Activated CD8-positive, alpha-beta memory T cell treated with anti-CD3 and anti-CD28 coated beads, Interleukin-2, amount 10 ng/mL, durations not matched to agents 7 days and 5 days (primary cell): ENCODE measurements at regions not wholly inside any gene's neighbourhood (a gene's known extent, or its start where the extent isn't known, plus 50 kb on each side); places are given as distances from the start of the nearest gene placed in this dataset.

Experiments used
- ATAC-seq: fragments of 150-1000 bp; cut with Tn5 transposase; one replicate; pipeline ENCODE4 v1.10.0; 2021; ENCODE audit warnings: moderate library complexity
- CTCF ChIA-PET: fragments of 350-600 bp; sonication (Branson Sonifier 250); formaldehyde crosslinking; loops from one replicate; lab custom pipeline; 2021; ENCODE audit warnings: antibody characterized with exemption; lab: Charles Lee
- DNase-seq: peaks from one replicate; pipeline ENCODE4 v3.0.0-alpha.2; 2020
- H3K27ac Mint-ChIP-seq: one replicate; pipeline ENCODE4 v1.8.0; 2021; ENCODE audit warnings: mild to moderate bottlenecking, mixed read lengths
- H3K27me3 Mint-ChIP-seq: one replicate; pipeline ENCODE4 v1.8.0; 2021; ENCODE audit warnings: mixed read lengths
- H3K36me3 Mint-ChIP-seq: one replicate; pipeline ENCODE4 v1.8.0; 2021; ENCODE audit warnings: mild to moderate bottlenecking, mixed read lengths
- H3K4me1 Mint-ChIP-seq: one replicate; pipeline ENCODE4 v1.8.0; 2021; ENCODE audit warnings: mixed read lengths
- H3K4me3 Mint-ChIP-seq: one replicate; pipeline ENCODE4 v1.8.0; 2021; ENCODE audit warnings: mild to moderate bottlenecking, moderate library complexity, mixed read lengths
- H3K9me3 Mint-ChIP-seq: one replicate; pipeline ENCODE4 v1.8.0; 2022; ENCODE audit warnings: low read depth, mixed read lengths

DNA sequence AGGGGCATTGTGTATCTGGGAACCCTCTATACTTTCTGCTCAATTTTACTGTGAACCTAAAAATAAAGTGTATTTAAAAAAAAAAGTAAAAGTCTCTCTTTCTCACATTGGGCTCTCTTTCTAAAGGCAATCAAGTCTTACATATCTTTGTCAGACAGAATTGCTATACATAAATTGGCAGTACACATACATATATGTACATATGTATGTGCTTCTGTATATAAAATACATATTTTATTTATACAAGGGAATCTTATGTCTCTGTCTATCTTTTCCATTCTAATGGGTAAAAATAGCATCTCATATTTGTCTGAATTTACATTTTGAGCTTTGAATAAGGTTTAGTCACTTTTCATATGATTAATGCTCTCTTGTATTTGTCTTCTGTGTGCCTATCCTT is 348.8 kb downstream of the SPATA31D1 start:
- Mint-ChIP-seq H3K4me1 (no peaks in the 10 kb centered on the region), H3K27me3 (no peaks in the 10 kb centered on the region), H3K27ac (no peak overlapping the region), H3K36me3 (no peaks in the 10 kb centered on the region), H3K4me3 (no peak overlapping the region), H3K9me3 (peaks cover 3% of the 10 kb centered on the region)
- ATAC-seq = no peak
- no peak for DNase-seq
- CTCF ChIA-PET = no interaction called here

DNA sequence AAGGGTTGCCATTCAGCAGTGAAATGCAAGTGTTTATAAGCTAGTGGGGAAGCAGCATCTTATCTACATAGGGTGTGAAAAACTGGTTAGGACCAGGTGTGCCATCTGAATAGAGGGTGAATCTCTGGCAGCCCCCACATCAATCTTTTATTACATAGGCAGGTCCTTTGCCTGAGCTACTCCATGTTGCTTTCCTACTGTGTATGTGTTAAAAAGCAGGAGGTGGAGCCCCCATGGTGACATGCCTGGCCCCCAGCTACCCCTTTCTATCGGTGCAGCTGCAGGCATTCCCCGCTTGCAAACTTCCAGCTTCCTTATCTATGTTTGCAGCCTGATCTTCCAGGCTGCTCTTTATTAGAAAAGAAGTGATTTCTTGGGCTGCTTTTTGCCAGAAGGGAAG is 353.5 kb downstream of the SPATA31D1 start:
- Mint-ChIP-seq H3K4me3 (no peak overlapping the region), H3K27ac (no peak overlapping the region), H3K9me3 (peaks cover 3% of the 10 kb centered on the region), H3K36me3 (no peaks in the 10 kb centered on the region), H3K27me3 (no peaks in the 10 kb centered on the region), H3K4me1 (no peaks in the 10 kb centered on the region)
- ATAC-seq (no peak), DNase-seq (no peak)
- CTCF ChIA-PET = no interaction called here

DNA sequence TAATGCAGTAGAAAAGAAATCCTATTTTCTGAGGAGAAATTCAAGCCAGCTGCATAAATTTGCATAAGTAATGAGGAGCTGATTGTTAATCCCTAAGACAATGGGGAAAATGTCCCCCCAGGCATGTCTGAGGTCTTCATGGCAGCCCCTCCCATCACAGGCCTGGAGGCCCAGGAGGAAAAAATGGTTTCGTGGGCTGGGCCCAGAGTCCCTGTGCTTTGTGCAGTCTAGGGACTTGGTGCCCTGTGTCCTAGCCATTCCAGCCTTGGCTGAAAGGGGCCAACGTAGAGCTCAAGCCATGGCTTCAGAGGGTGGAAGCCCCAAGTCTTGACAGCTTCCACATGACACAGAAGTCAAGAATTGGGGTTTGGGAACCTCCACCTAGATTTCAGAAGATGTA is 357.5 kb downstream of the SPATA31D1 start:
- no peak overlapping the region for H3K27ac Mint-ChIP-seq
- no peak for DNase-seq
- no peak for ATAC-seq
- no peaks in the 10 kb centered on the region for H3K27me3 Mint-ChIP-seq
- no peaks in the 10 kb centered on the region for H3K36me3 Mint-ChIP-seq
- H3K4me3 Mint-ChIP-seq = no peak overlapping the region
- CTCF ChIA-PET = no interaction called here
- no peaks in the 10 kb centered on the region for H3K4me1 Mint-ChIP-seq
- H3K9me3 Mint-ChIP-seq = peaks cover 6% of the 10 kb centered on the region

DNA sequence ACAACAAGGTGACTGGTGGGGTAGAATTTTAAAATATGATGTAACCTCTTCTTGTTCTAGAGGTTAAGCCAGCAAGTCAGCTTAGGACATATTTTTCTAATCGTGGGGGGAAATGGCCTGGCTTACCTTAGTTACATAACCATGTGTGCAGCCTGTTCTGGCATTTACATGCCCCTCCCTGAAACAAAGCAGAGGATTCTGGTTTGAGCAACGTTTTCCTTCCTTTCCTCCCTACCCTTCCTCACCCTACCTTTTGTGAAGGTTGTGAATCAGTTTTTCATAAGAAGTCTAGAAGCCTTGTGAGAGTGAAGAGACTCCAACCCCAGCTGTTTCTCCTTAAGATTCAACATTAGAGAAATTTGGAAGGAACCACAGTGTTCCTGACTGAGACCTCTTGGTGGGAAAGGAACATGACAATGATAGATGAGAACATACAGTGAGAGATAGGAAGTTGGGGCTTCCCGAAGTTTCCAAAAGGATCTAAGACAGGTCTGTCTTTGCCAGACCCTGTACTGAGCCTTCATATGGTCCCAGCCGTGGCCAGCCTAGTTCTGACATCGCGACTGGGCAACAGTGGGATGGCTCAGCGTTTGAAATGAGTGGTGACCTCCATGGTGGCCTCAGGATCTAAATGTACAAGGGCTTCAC is 365.2 kb downstream of the SPATA31D1 start:
- ATAC-seq (no peak), DNase-seq (no peak)
- CTCF ChIA-PET = interaction anchor here (1.0 kb wide), 1 partner anchor 53 kb away, joined by 3 read pairs; no protein-coding TSS in a partner anchor
- H3K36me3 Mint-ChIP-seq = no peaks in the 10 kb centered on the region
- H3K4me1 Mint-ChIP-seq = no peaks in the 10 kb centered on the region
- H3K27me3 Mint-ChIP-seq = no peaks in the 10 kb centered on the region
- peaks cover 5% of the 10 kb centered on the region for H3K9me3 Mint-ChIP-seq
- H3K27ac Mint-ChIP-seq = no peak overlapping the region
- no peak overlapping the region for H3K4me3 Mint-ChIP-seq

DNA sequence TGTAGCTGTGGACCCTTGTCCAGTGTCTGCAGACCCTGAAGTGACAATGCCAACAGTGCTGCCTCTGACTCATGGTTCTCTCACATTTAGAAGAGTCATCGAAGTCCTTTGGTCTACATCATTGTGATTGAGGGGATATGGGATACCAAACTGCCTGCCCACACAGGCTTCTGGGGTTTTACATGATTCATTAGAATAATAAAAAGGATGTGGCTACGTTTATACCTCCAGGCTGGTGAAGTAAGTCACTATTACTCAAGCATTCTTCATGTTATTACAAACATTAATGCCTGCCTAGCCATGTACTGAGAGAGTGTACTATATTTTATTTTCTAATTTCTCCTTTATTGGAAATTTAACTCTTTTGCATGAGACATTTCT is 365.7 kb downstream of the SPATA31D1 start:
- Mint-ChIP-seq H3K36me3 (no peaks in the 10 kb centered on the region), H3K27ac (no peak overlapping the region), H3K27me3 (no peaks in the 10 kb centered on the region), H3K4me1 (no peaks in the 10 kb centered on the region), H3K4me3 (no peak overlapping the region), H3K9me3 (peaks cover 9% of the 10 kb centered on the region)
- DNase-seq = no peak
- CTCF ChIA-PET = no interaction called here
- no peak for ATAC-seq

DNA sequence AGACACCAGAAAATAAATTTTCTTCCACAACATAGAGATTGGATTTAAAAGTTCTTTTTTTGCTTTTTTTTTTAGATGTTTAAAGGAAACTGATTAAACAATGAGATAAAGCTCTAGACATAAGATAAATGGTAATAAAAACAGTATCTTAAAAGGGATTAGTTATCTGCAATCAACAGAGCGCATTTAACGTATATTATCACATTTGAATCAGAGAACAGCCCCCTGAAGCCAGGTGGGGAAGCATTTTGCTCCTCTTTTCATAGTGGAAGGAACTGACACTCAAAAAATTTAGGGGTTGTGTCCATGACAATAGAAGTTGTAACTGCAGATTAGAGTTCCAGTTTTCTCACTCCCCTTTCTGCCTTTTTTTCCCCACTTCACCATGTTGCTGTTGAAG is 367.6 kb downstream of the SPATA31D1 start:
- DNase-seq (no peak), ATAC-seq (no peak)
- Mint-ChIP-seq H3K36me3 (no peaks in the 10 kb centered on the region), H3K4me1 (no peaks in the 10 kb centered on the region), H3K27me3 (no peaks in the 10 kb centered on the region), H3K4me3 (no peak overlapping the region), H3K27ac (no peak overlapping the region), H3K9me3 (peaks cover 11% of the 10 kb centered on the region)
- CTCF ChIA-PET = no interaction called here

DNA sequence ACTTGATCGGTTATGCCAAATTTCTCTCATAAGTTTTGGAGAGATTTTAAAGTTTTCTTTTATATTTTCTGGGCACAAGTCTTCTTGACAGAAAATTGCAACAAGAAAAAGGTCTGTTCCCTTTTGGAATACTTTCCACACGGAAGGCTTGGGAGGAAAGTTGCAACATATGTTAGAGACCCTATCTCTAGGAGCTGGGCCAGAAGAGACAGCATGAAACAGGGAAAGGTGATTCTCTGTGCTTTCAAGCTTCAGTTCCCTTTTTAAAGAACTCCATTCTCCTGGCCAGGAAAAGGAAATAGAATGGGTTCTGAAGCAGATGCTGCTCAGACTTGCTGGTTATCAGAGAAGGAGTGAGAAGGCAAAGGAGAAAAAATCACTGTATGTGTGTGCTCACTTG is 368.3 kb downstream of the SPATA31D1 start:
- CTCF ChIA-PET = no interaction called here
- Mint-ChIP-seq H3K27me3 (no peaks in the 10 kb centered on the region), H3K36me3 (no peaks in the 10 kb centered on the region), H3K27ac (no peak overlapping the region), H3K4me3 (no peak overlapping the region), H3K4me1 (no peaks in the 10 kb centered on the region), H3K9me3 (peaks cover 11% of the 10 kb centered on the region)
- DNase-seq = no peak
- ATAC-seq = no peak

DNA sequence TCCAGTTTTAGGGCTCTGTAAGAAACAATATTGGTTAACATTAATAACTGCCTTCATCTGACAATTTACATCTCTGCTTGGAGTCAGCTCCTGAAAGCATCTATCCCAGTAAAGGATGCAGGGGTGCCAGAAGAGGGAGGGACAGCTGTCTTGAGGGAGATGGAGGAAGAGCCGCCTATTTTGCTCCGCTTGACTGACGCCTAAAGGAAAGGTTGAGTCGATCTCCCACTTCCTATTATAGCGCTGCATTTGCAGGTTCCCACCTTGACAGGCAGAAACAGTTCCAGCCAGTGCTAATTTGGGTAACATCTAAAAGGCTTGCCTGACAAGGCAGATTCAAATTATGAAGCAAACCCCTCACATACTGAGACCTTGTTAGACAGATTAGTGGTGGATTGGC is 374.6 kb downstream of the SPATA31D1 start:
- CTCF ChIA-PET = no interaction called here
- Mint-ChIP-seq H3K4me3 (no peak overlapping the region), H3K9me3 (peaks cover 11% of the 10 kb centered on the region), H3K4me1 (no peaks in the 10 kb centered on the region), H3K27me3 (no peaks in the 10 kb centered on the region), H3K27ac (no peak overlapping the region), H3K36me3 (no peaks in the 10 kb centered on the region)
- no peak for DNase-seq
- ATAC-seq = no peak

DNA sequence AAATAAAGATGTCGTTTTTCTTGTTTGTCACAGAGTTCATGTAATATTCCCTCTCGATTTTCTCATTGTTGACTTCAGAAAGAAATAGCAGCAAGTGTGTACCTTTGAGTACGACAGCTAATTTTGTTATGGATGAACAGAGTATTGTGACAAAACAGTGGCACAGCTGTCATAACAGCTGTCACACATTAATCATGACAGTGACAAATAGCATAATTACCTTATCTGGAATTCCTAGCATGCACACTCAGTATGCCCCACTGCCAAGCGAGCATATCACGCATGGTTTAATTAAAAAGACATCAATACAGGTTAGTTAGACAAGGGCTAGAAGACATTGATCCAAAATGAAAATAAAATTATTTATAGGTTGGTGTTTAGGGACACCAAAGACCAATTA is 375.1 kb downstream of the SPATA31D1 start:
- H3K4me3 Mint-ChIP-seq = no peak overlapping the region
- CTCF ChIA-PET = no interaction called here
- DNase-seq (no peak), ATAC-seq (no peak)
- peaks cover 11% of the 10 kb centered on the region for H3K9me3 Mint-ChIP-seq
- no peak overlapping the region for H3K27ac Mint-ChIP-seq
- no peaks in the 10 kb centered on the region for H3K4me1 Mint-ChIP-seq
- H3K36me3 Mint-ChIP-seq = no peaks in the 10 kb centered on the region
- no peaks in the 10 kb centered on the region for H3K27me3 Mint-ChIP-seq

DNA sequence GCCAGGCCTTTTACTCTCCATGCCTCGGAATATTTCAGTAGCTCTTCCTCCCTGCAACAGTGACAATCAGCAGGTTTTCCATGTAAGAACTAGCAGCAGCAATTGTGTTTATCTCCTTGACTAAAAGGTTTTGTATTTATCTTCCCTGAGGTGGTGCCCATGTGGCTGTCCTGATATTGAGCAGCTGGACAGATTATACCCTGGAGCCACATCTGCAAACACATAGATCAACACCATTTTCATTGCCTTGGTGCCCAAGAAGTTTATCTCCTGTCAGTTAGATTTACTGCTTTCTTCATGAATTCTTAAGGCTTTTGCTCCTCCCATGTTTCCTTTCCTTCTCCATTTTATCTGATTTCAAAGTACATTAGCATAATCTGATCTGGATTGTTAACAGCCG is 378.4 kb downstream of the SPATA31D1 start:
- no peak for ATAC-seq
- CTCF ChIA-PET = no interaction called here

DNA sequence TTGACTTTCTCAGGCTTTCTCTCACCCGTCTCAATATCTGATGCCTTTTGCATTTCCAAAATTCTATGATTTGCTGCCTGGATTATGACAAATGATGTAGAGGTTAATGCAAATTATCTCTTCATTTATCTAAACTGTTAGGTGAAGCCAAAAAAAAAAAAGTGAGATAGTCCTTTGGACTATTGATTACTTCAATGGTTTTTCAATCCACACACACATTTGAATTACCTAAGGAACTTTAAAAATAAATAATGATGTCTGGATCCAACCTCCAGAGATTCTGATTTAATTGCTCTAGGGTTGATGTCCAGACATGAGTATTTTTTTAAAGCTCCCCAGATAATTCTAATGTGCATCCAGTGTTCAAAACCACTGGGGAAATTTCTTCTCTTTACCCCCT is 379.4 kb downstream of the SPATA31D1 start:
- Mint-ChIP-seq H3K9me3 (peaks cover 9% of the 10 kb centered on the region), H3K4me1 (no peaks in the 10 kb centered on the region), H3K4me3 (no peak overlapping the region), H3K36me3 (no peaks in the 10 kb centered on the region), H3K27me3 (no peaks in the 10 kb centered on the region), H3K27ac (no peak overlapping the region)
- no peak for ATAC-seq
- DNase-seq = no peak
- CTCF ChIA-PET = no interaction called here

More for the DNA sequence above, 378.4 kb downstream of the SPATA31D1 start:
- Mint-ChIP-seq H3K27me3 (no peaks in the 10 kb centered on the region), H3K27ac (no peak overlapping the region), H3K9me3 (peaks cover 9% of the 10 kb centered on the region), H3K4me3 (no peak overlapping the region), H3K36me3 (no peaks in the 10 kb centered on the region), H3K4me1 (no peaks in the 10 kb centered on the region)
- no peak for DNase-seq

DNA sequence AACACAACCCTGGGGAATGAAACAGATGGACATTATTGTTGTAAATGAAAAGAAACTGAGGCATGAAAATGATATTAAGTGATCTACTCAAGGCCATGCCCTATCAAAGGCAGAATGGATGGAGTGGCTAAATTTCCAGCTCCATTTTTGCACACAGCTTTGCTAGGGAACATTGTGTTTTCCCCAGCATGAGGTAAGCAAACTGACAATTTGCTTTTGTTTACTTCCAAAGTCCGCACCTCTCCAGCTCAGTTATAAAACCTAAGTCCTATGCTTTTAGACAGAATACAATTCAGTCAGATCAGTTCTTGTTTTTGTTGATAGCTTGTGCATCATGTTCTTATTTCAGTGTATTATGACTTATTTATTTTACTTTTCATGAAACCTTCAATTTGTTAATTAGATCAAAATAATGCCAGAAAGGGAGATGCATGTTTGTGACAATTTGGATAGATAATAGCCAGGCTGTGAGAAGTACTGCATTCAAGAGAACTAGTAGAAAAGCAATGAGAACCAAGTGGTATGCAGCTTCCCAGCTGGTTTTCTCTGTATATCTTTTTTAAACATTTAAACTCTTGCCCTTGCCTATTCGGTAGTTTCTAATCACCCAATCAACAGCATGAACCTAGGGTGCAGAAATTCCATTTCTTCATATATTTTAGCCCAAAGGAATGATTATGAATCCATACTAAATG is 380.8 kb downstream of the SPATA31D1 start:
- no peaks in the 10 kb centered on the region for H3K27me3 Mint-ChIP-seq
- DNase-seq (no peak), ATAC-seq (no peak)
- H3K4me3 Mint-ChIP-seq = no peak overlapping the region
- CTCF ChIA-PET = no interaction called here
- H3K36me3 Mint-ChIP-seq = no peaks in the 10 kb centered on the region
- H3K4me1 Mint-ChIP-seq = no peaks in the 10 kb centered on the region
- H3K27ac Mint-ChIP-seq = no peak overlapping the region
- peaks cover 9% of the 10 kb centered on the region for H3K9me3 Mint-ChIP-seq

DNA sequence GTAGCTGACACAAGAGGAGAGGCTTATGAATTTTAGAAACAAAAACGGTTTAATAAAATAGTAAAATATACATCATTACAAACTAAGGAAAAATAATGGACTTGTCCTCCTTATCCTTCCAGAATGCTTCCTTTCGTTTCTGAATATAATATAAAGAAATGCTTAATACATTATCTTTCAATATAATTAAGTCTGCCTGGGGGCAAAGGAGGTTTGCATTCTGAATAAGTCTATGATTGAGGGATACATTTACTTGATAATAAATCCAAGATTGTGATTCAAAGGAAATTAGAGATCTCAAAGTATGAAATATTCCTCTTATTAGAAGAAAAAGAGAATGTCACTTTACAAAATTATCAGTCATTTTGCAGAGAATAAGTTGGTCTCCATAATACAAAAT is 386.5 kb downstream of the SPATA31D1 start:
- DNase-seq = no peak
- ATAC-seq = no peak
- Mint-ChIP-seq H3K27ac (no peak overlapping the region), H3K9me3 (peaks cover 4% of the 10 kb centered on the region), H3K4me3 (no peak overlapping the region), H3K36me3 (no peaks in the 10 kb centered on the region), H3K27me3 (no peaks in the 10 kb centered on the region), H3K4me1 (no peaks in the 10 kb centered on the region)
- CTCF ChIA-PET = no interaction called here

DNA sequence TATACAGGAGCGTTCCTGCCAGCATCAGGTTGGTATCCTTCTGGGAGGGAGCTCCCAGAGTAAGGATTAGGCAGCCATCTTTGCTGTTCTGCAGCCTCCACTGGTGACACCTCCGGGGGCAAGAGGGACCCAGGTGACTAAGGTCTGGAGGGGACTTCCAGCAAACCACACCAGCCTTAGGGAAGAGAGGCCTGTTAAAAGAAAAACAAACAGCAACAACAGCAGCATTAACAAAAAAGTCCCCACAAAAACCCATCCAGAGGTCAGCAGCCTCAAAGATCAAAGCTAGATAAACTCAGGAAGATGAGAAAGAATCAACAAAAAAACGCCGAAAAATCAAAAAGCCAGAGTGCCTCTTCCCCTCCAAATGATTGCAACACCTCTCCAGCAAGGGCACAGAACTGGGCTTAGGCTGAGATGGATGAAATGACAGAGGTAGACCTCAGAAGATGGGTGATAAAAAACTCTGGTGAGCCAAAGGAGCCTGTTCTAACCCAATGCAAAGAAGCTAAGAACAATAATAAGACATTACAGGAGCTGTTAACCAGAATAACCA is 388.2 kb downstream of the SPATA31D1 start:
- no peak overlapping the region for H3K4me3 Mint-ChIP-seq
- CTCF ChIA-PET = no interaction called here
- no peaks in the 10 kb centered on the region for H3K36me3 Mint-ChIP-seq
- no peak overlapping the region for H3K27ac Mint-ChIP-seq
- H3K4me1 Mint-ChIP-seq = no peaks in the 10 kb centered on the region
- no peaks in the 10 kb centered on the region for H3K9me3 Mint-ChIP-seq
- no peak for ATAC-seq
- no peaks in the 10 kb centered on the region for H3K27me3 Mint-ChIP-seq
- DNase-seq = no peak
